ENCODE measurements at regions not wholly inside any gene's neighbourhood (a gene's known extent, or its start where the extent isn't known, plus 50 kb on each side); places are given as distances from the start of the nearest gene placed in this dataset.

- DNase-seq: no peak
These were observed 112.3 kb upstream of the TSPAN2 start for GRCh38 chr1:115201598-115201997.

GRCh38 chr1:115199416-115200132 lies 110.3 kb upstream of the TSPAN2 start:
- no peak for DNase-seq

GRCh38 chr1:115198938-115199337 lies 109.6 kb upstream of the TSPAN2 start:
- DNase-seq: no peak

- DNase-seq: no peak
These were observed 107.0 kb upstream of the TSPAN2 start for GRCh38 chr1:115196296-115196695.

GRCh38 chr1:115194506-115194905 lies 105.2 kb upstream of the TSPAN2 start:
- no peak for DNase-seq

GRCh38 chr1:115193046-115193828 lies 103.9 kb upstream of the TSPAN2 start:
- DNase-seq: no peak

GRCh38 chr1:115192200-115192767 lies 103.0 kb upstream of the TSPAN2 start:
- no peak for DNase-seq

GRCh38 chr1:115191691-115192090 lies 102.4 kb upstream of the TSPAN2 start:
- no peak for DNase-seq

- no peak for DNase-seq
These were observed 101.4 kb upstream of the TSPAN2 start for GRCh38 chr1:115190540-115191170.

GRCh38 chr1:115189814-115190539 lies 100.7 kb upstream of the TSPAN2 start:
- no peak for DNase-seq

GRCh38 chr1:115188680-115189395 lies 99.5 kb upstream of the TSPAN2 start:
- DNase-seq: no peak

GRCh38 chr1:115186711-115187265 lies 97.5 kb upstream of the TSPAN2 start:
- no peak for DNase-seq

GRCh38 chr1:115185336-115185735 lies 96.0 kb upstream of the TSPAN2 start:
- DNase-seq: no peak

- DNase-seq: no peak
These were observed 95.6 kb upstream of the TSPAN2 start for GRCh38 chr1:115184951-115185331.

GRCh38 chr1:115184260-115184950 lies 95.1 kb upstream of the TSPAN2 start:
- DNase-seq: no peak

- no peak for DNase-seq
These were observed 94.5 kb upstream of the TSPAN2 start for GRCh38 chr1:115183721-115184259.

- no peak for DNase-seq
These were observed 93.9 kb upstream of the TSPAN2 start for GRCh38 chr1:115183158-115183557.

GRCh38 chr1:115182012-115182715 lies 92.9 kb upstream of the TSPAN2 start:
- DNase-seq: no peak

GRCh38 chr1:115181231-115181630 lies 91.9 kb upstream of the TSPAN2 start:
- DNase-seq: no peak

- DNase-seq: no peak
These were observed 90.2 kb upstream of the TSPAN2 start for GRCh38 chr1:115179397-115180079.

Data from NCI-H1417 treated with DMSO at 0.1 percent for 48 hours (cell line).